GM12873 (cell line): ENCODE measurements at regions not wholly inside any gene's neighbourhood (a gene's known extent, or its start where the extent isn't known, plus 50 kb on each side); places are given as distances from the start of the nearest gene placed in this dataset.

Source experiments
- CTCF ChIP-seq: IDR thresholded peaks from 2 replicates; pipeline ENCODE4 v1.5.1; 2012; ENCODE audit warnings: low read depth, mild to moderate bottlenecking, moderate library complexity, low read length, control low read depth; ENCODE audit not compliant: insufficient read depth; ENCODE audit errors: missing control alignments

- TF ChIP-seq CTCF, result no peak
Measured at GRCh38 chr3:63096248-63097058, 181.7 kb upstream of the SYNPR start.

- TF ChIP-seq CTCF, result no peak
Measured at GRCh38 chr3:63097396-63097795, 180.7 kb upstream of the SYNPR start.

- no peak for TF ChIP-seq CTCF
Measured at GRCh38 chr3:63116922-63117321, 161.2 kb upstream of the SYNPR start.

- no peak for TF ChIP-seq CTCF
Measured at GRCh38 chr3:63124090-63124489, 154.0 kb upstream of the SYNPR start.

- no peak for TF ChIP-seq CTCF
Measured at GRCh38 chr3:63126530-63126929, 151.6 kb upstream of the SYNPR start.

GRCh38 chr3:63128380-63128779 is 149.7 kb upstream of the SYNPR start:
- TF ChIP-seq CTCF, result no peak

GRCh38 chr3:63130625-63131024 is 147.5 kb upstream of the SYNPR start:
- no peak for TF ChIP-seq CTCF
